Esophagus squamous epithelium (tissue), 5 donors: ENCODE measurements at regions not wholly inside any gene's neighbourhood (a gene's known extent, or its start where the extent isn't known, plus 50 kb on each side); places are given as distances from the start of the nearest gene placed in this dataset.

Source experiments
- DNase-seq: peaks from one replicate; lab custom pipeline; 2025; lab: John Stamatoyannopoulos, UW
- H3K27ac ChIP-seq, 4 donors: fragments of 200-600 bp; sonication (generic); one replicate each; pipeline ENCODE4 v1.5.1; 2016 to 2019; ENCODE audit warnings: mild to moderate bottlenecking in 1 of 4
- H3K27me3 ChIP-seq, 4 donors: fragments of 200-600 bp; sonication (generic); 1 replicate in 3 of 4; 2 replicates in 1 of 4; pipeline versions ENCODE4 v1.5.1 to v1.6.0; 2017 to 2021; ENCODE audit warnings: antibody characterized with exemption in 1 of 4
- H3K36me3 ChIP-seq, 3 donors: fragments of 200-600 bp; sonication (generic); one replicate each; pipeline ENCODE4 v1.5.1; 2016 to 2019
- H3K4me1 ChIP-seq, 3 donors: fragments of 200-600 bp; sonication (generic); one replicate each; pipeline ENCODE4 v1.5.1; 2017 to 2019
- H3K4me3 ChIP-seq, 4 donors: fragments of 200-600 bp; sonication (generic); 1 replicate in 3 of 4; 2 replicates in 1 of 4; pipeline ENCODE4 v1.5.1; 2016 to 2019; ENCODE audit warnings: mild to moderate bottlenecking in 2 of 4, moderate library complexity in 1 of 4
- H3K9me3 ChIP-seq, 3 donors: fragments of 200-600 bp; sonication (generic); one replicate each; pipeline ENCODE4 v1.5.1; 2016 to 2019
- POLR2A ChIP-seq, 4 donors: fragments of 450-650 bp; IDR thresholded peaks; one replicate each; pipeline ENCODE4 v1.6.1; 2017; ENCODE audit warnings: antibody characterized with exemption in 4 of 4, mild to moderate bottlenecking in 4 of 4, moderate library complexity in 3 of 4
- WGBS, 2 donors: methylation state at CpG; one replicate each; pipeline ENCODE4 v1.1.5; 2018; 5-methylcytosine and 5-hydroxymethylcytosine counted together
- intact Hi-C: fragments of 100-400 bp; cut with DNase I; formaldehyde crosslinking; loops from one replicate; pipeline ENCODE4 v1.15.0; 2022
- TF ChIP-seq, protein P1 (sequence below), 6 experiments: fragments of 450-650 bp in 4 of 6; fragments of 200-600 bp in 2 of 6; sonication (generic) in 2 of 6; IDR thresholded peaks; one replicate each; pipeline ENCODE4 v1.5.1; 2016 to 2019; ENCODE audit warnings: antibody characterized with exemption in 6 of 6, mild to moderate bottlenecking in 4 of 6, moderate library complexity in 4 of 6
- donor health status: DM: yes; HTN: yes; CAD: no.

GRCh38 chr10:76711222-76711997 lies 926.2 kb downstream of the KCNMA1 start:
- WGBS, 2 donors, result 56 to 75% methylated on average over 7 to 8 of the region's 8 CpGs
- H3K4me1 ChIP-seq, result no peaks in the 10 kb centered on the region

DNA sequence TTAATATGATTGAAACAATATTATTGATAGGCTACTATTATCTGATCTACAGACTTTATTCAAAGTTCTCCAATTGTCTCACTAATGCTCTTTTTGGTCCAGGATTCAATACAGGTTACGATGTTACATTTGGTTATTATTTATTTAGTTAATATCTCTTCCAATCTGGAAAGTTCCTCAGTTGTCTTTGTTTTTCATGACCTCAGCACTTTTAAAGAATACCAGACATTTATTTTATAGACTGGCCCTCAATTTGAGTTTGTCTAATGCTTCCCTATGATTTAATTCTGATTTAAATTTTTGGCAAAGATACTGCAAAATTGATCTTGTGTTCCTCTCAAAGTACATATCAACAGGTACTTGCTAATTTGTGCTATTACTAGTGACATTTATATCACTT lies 937.4 kb downstream of the KCNMA1 start:
- Histone ChIP-seq H3K36me3 (no peaks in the 10 kb centered on the region), H3K27me3 (no peaks in the 10 kb centered on the region), H3K27ac (no peak overlapping the region), H3K4me1 (no peaks in the 10 kb centered on the region), H3K4me3 (no peak overlapping the region), H3K9me3 (no peaks in the 10 kb centered on the region)
- no peak for DNase-seq
- TF ChIP-seq POLR2A (IDR thresholded peaks at IDR 0.05), result no peak
- TF ChIP-seq, protein P1, sequence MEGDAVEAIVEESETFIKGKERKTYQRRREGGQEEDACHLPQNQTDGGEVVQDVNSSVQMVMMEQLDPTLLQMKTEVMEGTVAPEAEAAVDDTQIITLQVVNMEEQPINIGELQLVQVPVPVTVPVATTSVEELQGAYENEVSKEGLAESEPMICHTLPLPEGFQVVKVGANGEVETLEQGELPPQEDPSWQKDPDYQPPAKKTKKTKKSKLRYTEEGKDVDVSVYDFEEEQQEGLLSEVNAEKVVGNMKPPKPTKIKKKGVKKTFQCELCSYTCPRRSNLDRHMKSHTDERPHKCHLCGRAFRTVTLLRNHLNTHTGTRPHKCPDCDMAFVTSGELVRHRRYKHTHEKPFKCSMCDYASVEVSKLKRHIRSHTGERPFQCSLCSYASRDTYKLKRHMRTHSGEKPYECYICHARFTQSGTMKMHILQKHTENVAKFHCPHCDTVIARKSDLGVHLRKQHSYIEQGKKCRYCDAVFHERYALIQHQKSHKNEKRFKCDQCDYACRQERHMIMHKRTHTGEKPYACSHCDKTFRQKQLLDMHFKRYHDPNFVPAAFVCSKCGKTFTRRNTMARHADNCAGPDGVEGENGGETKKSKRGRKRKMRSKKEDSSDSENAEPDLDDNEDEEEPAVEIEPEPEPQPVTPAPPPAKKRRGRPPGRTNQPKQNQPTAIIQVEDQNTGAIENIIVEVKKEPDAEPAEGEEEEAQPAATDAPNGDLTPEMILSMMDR (IDR thresholded peaks at IDR 0.05), result no peak
- WGBS, 2 donors, result 96 to 100% methylated on average over 1 of the region's 1 CpG
- intact Hi-C loops, result no loop called here

More at GRCh38 chr10:76711222-76711997, 926.2 kb downstream of the KCNMA1 start:
- intact Hi-C loops, result no loop called here
- no peak overlapping the region for H3K27ac ChIP-seq
- H3K36me3 ChIP-seq, result no peaks in the 10 kb centered on the region
- TF ChIP-seq, protein P1 (IDR thresholded peaks at IDR 0.05), result no peak
- TF ChIP-seq POLR2A (IDR thresholded peaks at IDR 0.05), result no peak
- no peaks in the 10 kb centered on the region for H3K27me3 ChIP-seq
- DNase-seq, result no peak
- no peak overlapping the region for H3K4me3 ChIP-seq
- no peaks in the 10 kb centered on the region for H3K9me3 ChIP-seq

DNA sequence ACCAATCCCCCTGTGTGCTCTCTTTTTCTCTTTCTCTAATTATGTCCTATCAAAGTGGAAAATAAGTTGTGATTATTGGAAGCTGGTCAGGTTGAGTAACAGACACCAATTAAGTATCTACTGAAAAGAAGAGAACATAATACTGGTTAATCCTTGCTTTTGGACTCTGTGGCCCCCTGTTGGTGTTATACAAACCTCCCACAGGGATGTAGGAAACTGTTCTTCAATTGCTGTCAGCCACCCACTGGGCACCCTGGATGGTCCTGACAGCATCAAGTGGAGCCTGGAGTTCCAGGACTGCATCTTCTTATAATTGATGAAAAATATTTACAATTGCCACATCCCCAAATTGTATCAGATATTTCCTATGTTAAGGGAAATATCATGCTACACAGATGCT lies 939.7 kb downstream of the KCNMA1 start:
- DNase-seq, result no peak
- Histone ChIP-seq H3K27me3 (no peaks in the 10 kb centered on the region), H3K4me3 (no peak overlapping the region), H3K36me3 (no peaks in the 10 kb centered on the region), H3K9me3 (no peaks in the 10 kb centered on the region), H3K4me1 (no peaks in the 10 kb centered on the region), H3K27ac (no peak overlapping the region)
- intact Hi-C loops, result no loop called here
- TF ChIP-seq, protein P1 (IDR thresholded peaks at IDR 0.05), result no peak
- TF ChIP-seq POLR2A (IDR thresholded peaks at IDR 0.05), result no peak

GRCh38 chr10:76695069-76695468 lies 942.5 kb downstream of the KCNMA1 start:
- Histone ChIP-seq H3K27me3 (no peaks in the 10 kb centered on the region), H3K9me3 (peaks cover 0 to 7% (median 6%) of the 10 kb centered on the region in 3 donors), H3K4me1 (no peaks in the 10 kb centered on the region), H3K27ac (no peak overlapping the region), H3K36me3 (no peaks in the 10 kb centered on the region), H3K4me3 (no peak overlapping the region)
- no peak for DNase-seq
- intact Hi-C loops, result no loop called here
- no peak for TF ChIP-seq POLR2A (IDR thresholded peaks at IDR 0.05)
- TF ChIP-seq, protein P1 (IDR thresholded peaks at IDR 0.05), result no peak

DNA sequence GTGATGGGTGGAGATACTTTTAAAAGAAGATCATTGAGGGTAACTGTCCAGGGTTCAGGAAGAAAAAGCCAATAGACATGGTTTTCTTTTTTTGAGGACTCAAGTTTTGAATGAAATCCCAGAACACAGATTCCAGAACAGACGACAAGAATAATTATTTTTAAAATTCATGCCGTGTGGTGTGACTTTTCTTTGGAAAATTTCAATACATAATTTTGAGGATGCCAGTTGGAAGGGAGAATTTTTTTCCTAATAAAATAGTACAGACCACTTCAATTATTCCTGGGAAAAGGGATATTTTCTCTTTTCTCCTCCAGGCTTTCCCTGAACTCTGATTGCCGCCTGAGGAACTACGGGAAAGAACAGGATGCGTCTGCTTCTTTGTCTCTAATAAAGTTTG lies 951.4 kb downstream of the KCNMA1 start:
- 70 to 91% methylated on average over 5 of the region's 5 CpGs for WGBS, 2 donors
- no peak for DNase-seq
- Histone ChIP-seq H3K27me3 (no peaks in the 10 kb centered on the region), H3K4me1 (no peaks in the 10 kb centered on the region), H3K4me3 (no peak overlapping the region), H3K27ac (no peak overlapping the region), H3K9me3 (peaks cover 0 to 3% (median under 1%) of the 10 kb centered on the region in 3 donors), H3K36me3 (no peaks in the 10 kb centered on the region)
- intact Hi-C loops, result no loop called here
- TF ChIP-seq, protein P1 (IDR thresholded peaks at IDR 0.05), result no peak
- TF ChIP-seq POLR2A (IDR thresholded peaks at IDR 0.05), result no peak
